A549 (cell line): ENCODE measurements at regions not wholly inside any gene's neighbourhood (a gene's known extent, or its start where the extent isn't known, plus 50 kb on each side); places are given as distances from the start of the nearest gene placed in this dataset.

Experiments used
- ATAC-seq, 2 experiments: fragments of 200-7000 bp in 1 of 2; fragments of >200 bp in 1 of 2; cut with Nextera tagmentation in 1 of 2; cut with Tn5 transposase in 1 of 2; 3 replicates each; pipeline versions ENCODE4 v1.8.0 to v1.9.1; 2018 to 2020; ENCODE audit warnings: mild to moderate bottlenecking in 1 of 2, moderate library complexity in 1 of 2
- CTCF ChIA-PET: fragments of 300-600 bp; sonication (Branson Sonifier 250); formaldehyde crosslinking; extraction: SDS; loops from one replicate; lab custom pipeline; 2021; ENCODE audit warnings: antibody characterized with exemption, inconsistent platforms; lab: Yijun Ruan, JAX
- POLR2A ChIA-PET: fragments of 350-600 bp; formaldehyde crosslinking; extraction: SDS; loops from one replicate; lab custom pipeline; 2021; ENCODE audit warnings: antibody characterized with exemption, inconsistent platforms; lab: Yijun Ruan, JAX
- DNase-seq, 2 experiments: peaks; one replicate each; pipeline versions ENCODE4 v3.0.0 to v3.0.0-alpha.2; 2011 to 2016; ENCODE audit warnings: low read depth in 1 of 2, low spot score in 1 of 2
- FAIRE-seq: peaks from 2 replicates; lab custom pipeline; 2011; peaks lifted over from hg19 to GRCh38; lab: Jason Lieb, UNC
- H3K27ac ChIP-seq, 2 experiments: fragments of >200 bp; sonication (Bioruptor Twin); formaldehyde crosslinking; 3 replicates each; pipeline ENCODE4 v1.5.1; 2016 to 2017
- H3K4me1 ChIP-seq: fragments of >200 bp; sonication (Bioruptor Twin); formaldehyde crosslinking; 3 replicates; pipeline ENCODE4 v1.6.1; 2016
- H3K4me2 ChIP-seq: fragments of >200 bp; sonication (Bioruptor Twin); formaldehyde crosslinking; 3 replicates; pipeline ENCODE4 v1.6.1; 2016
- H3K4me3 ChIP-seq: fragments of >200 bp; sonication (Bioruptor Twin); formaldehyde crosslinking; 3 replicates; pipeline ENCODE4 v1.5.1; 2016
- H3K9me3 ChIP-seq: fragments of >200 bp; sonication (Bioruptor Twin); formaldehyde crosslinking; 3 replicates; pipeline ENCODE4 v1.6.1; 2016
- CBX2 ChIP-seq: fragments of 200-600 bp; sonication (generic); IDR thresholded peaks from 2 replicates; pipeline ENCODE4 v1.6.1; 2016; ENCODE audit warnings: low read depth, mild to moderate bottlenecking, borderline replicate concordance
- EHF ChIP-seq: fragments of 250-450 bp; sonication (Bioruptor Pico); IDR thresholded peaks from 2 replicates; pipeline ENCODE4 v1.5.0; 2020; ENCODE audit warnings: mild to moderate bottlenecking
- EP300 ChIP-seq, 2 experiments: fragments of >200 bp; sonication (Bioruptor Twin); formaldehyde crosslinking; IDR thresholded peaks; 2 replicates in 1 of 2; 3 replicates in 1 of 2; pipeline ENCODE4 v1.6.1; 2016 to 2017
- FOSL2 ChIP-seq, 2 experiments: fragments of 450-650 bp in 1 of 2; fragments of >200 bp in 1 of 2; sonication (Bioruptor Twin) in 1 of 2; formaldehyde crosslinking; IDR thresholded peaks; 2 replicates each; pipeline versions ENCODE4 v1.5.0 to v1.6.1; 2016 to 2020; ENCODE audit warnings: mild to moderate bottlenecking in 1 of 2, moderate library complexity in 1 of 2
- FOXS1 ChIP-seq: fragments of 250-450 bp; sonication (Bioruptor Pico); IDR thresholded peaks from 2 replicates; pipeline ENCODE4 v1.5.0; 2020; ENCODE audit warnings: mild to moderate bottlenecking, moderate library complexity
- GATA3 ChIP-seq: IDR thresholded peaks from 2 replicates; pipeline ENCODE4 v1.6.1; 2012; ENCODE audit warnings: borderline replicate concordance
- HEYL ChIP-seq: fragments of 250-450 bp; sonication (Bioruptor Pico); IDR thresholded peaks from 2 replicates; pipeline ENCODE4 v1.8.0; 2021; ENCODE audit warnings: mild to moderate bottlenecking, moderate library complexity
- JUNB ChIP-seq: fragments of >200 bp; sonication (Bioruptor Twin); formaldehyde crosslinking; IDR thresholded peaks from 2 replicates; pipeline ENCODE4 v1.6.1; 2016
- KDM5A ChIP-seq: fragments of 200-600 bp; sonication (generic); IDR thresholded peaks from 2 replicates; pipeline ENCODE4 v1.6.1; 2016; ENCODE audit warnings: antibody characterized with exemption, mild to moderate bottlenecking
- MAFK ChIP-seq: fragments of 450-650 bp; IDR thresholded peaks from 2 replicates; pipeline ENCODE4 v1.6.1; 2014; ENCODE audit not compliant: partially characterized antibody
- MAZ ChIP-seq: fragments of 150-350 bp; IDR thresholded peaks from 2 replicates; pipeline ENCODE4 v1.6.1; 2014; ENCODE audit warnings: antibody characterized with exemption, low read depth, low read length, borderline replicate concordance
- MYC ChIP-seq: IDR thresholded peaks from 2 replicates; pipeline ENCODE4 v1.6.1; 2012; ENCODE audit warnings: mild to moderate bottlenecking, inconsistent platforms, low read length, improper control_type of control experiment, borderline replicate concordance
- NFE2L2 ChIP-seq: fragments of 150-350 bp; conservative IDR thresholded peaks from 2 replicates; pipeline ENCODE4 v1.6.1; 2014; ENCODE audit warnings: low read length
- NPAS2 ChIP-seq: fragments of 250-450 bp; sonication (Bioruptor Pico); IDR thresholded peaks from 2 replicates; pipeline ENCODE4 v1.8.0; 2022; ENCODE audit warnings: mild to moderate bottlenecking, moderate library complexity, borderline replicate concordance
- RAD21 ChIP-seq, 2 experiments: fragments of >200 bp in 1 of 2; sonication (Bioruptor Twin) in 1 of 2; formaldehyde crosslinking in 1 of 2; IDR thresholded peaks in 1 of 2; conservative IDR thresholded peaks in 1 of 2; 2 replicates in 1 of 2; 3 replicates in 1 of 2; pipeline ENCODE4 v1.6.1; 2012 to 2018; ENCODE audit warnings: inconsistent platforms in 1 of 2
- RCOR1 ChIP-seq: fragments of 150-350 bp; IDR thresholded peaks from 2 replicates; pipeline ENCODE4 v1.6.1; 2014; ENCODE audit warnings: antibody characterized with exemption, low read length, low read depth
- RFX5 ChIP-seq: fragments of 450-650 bp; IDR thresholded peaks from 2 replicates; pipeline ENCODE4 v1.7.1; 2014; ENCODE audit warnings: antibody characterized with exemption, mild to moderate bottlenecking, moderate library complexity
- SMC3 ChIP-seq: fragments of >200 bp; sonication (Bioruptor Twin); formaldehyde crosslinking; IDR thresholded peaks from 3 replicates; pipeline ENCODE4 v1.6.1; 2018; ENCODE audit warnings: inconsistent platforms
- TFCP2L1 ChIP-seq: fragments of 250-450 bp; sonication (Bioruptor Pico); IDR thresholded peaks from 2 replicates; pipeline ENCODE4 v1.5.0; 2021; ENCODE audit warnings: mild to moderate bottlenecking
- WGBS: methylation state at CpG from one replicate; pipeline ENCODE4 v1.1.6; 2017; ENCODE audit errors: missing lambda C conversion rate; 5-methylcytosine and 5-hydroxymethylcytosine counted together
- TF ChIP-seq, protein P1 (sequence below): fragments of 250-450 bp; sonication (Bioruptor Pico); IDR thresholded peaks from 2 replicates; pipeline ENCODE4 v1.5.0; 2021; ENCODE audit warnings: mild to moderate bottlenecking, moderate library complexity, borderline replicate concordance
- TF ChIP-seq, protein P2 (sequence below): fragments of >200 bp; sonication (Bioruptor Twin); formaldehyde crosslinking; IDR thresholded peaks from 3 replicates; pipeline ENCODE4 v1.6.1; 2016
- TF ChIP-seq, protein P3 (sequence below): IDR thresholded peaks from 2 replicates; pipeline ENCODE4 v1.6.1; 2012; ENCODE audit warnings: low read depth, borderline replicate concordance
- TF ChIP-seq, protein P4 (sequence below): fragments of >200 bp; sonication (Bioruptor Twin); formaldehyde crosslinking; IDR thresholded peaks from 3 replicates; pipeline ENCODE4 v1.5.1; 2016
- TF ChIP-seq, protein P5 (sequence below): fragments of 250-450 bp; sonication (Bioruptor Pico); IDR thresholded peaks from 2 replicates; pipeline ENCODE4 v1.5.0; 2020; ENCODE audit warnings: low read depth, mild to moderate bottlenecking, moderate library complexity
- TF ChIP-seq, protein P6 (sequence below): IDR thresholded peaks from 2 replicates; pipeline ENCODE4 v1.6.1; 2012
- TF ChIP-seq, protein P7 (sequence below): fragments of 200-600 bp; sonication (generic); IDR thresholded peaks from 2 replicates; pipeline ENCODE4 v1.6.1; 2016; ENCODE audit warnings: antibody characterized with exemption, mild to moderate bottlenecking, moderate library complexity

DNA sequence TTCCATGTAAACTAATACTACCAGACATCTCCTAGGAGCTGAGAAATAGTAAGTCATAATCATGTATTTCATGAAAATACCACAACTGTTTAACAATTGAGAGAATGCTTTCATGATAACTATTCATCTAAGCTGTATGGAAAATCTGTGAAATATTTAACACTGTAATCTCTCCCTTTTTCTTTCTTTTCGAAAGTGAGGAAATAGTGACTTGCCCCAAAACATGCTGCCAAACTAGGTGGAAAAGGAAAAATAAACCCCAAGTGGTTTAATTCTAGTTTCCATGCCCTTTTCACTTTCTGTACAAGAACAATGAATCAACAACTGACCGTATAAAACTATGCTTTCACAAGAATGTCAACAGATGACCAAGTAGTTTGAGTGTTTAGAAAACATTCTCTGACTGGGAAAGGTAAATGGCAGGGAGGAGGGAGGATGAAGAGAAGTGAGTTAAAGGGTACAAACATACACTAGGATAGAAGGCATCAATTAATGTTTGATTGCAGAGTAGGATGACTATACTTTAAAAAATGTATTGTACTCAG lies 147.5 kb upstream of the AVPR1A start:
- DNase-seq: peak in 1 of 2 experiments; percentile 22
- POLR2A ChIA-PET: no interaction called here
- TF ChIP-seq FOSL2 (IDR thresholded peaks at IDR 0.05) (no peak), FOSL2 (CRISPR knock-in tag; IDR thresholded peaks at IDR 0.05) (0 out of 2 replicates have a peak, but pooled peaks have one; percentile 23), RFX5 (no peak)
- TF ChIP-seq, all 56 proteins: peak for 1
- H3K4me1 ChIP-seq: peaks cover 27% of the 10 kb centered on the region; the same call in 2 of the 3 replicates
- peak overlapping the region; percentile 38 for H3K4me2 ChIP-seq
- no peak overlapping the region; a peak in 1 of 6 replicates for H3K27ac ChIP-seq
- 6% methylated on average over 2 of the region's 2 CpGs for WGBS
- CTCF ChIA-PET: interaction anchor here (0.7 to 1.0 kb wide), 2 partner anchors 10 to 147 kb away, joined by 3 to 4 read pairs; no protein-coding TSS in a partner anchor
- no peak overlapping the region for H3K4me3 ChIP-seq
- H3K9me3 ChIP-seq: no peaks in the 10 kb centered on the region
- ATAC-seq (no peak), FAIRE-seq (peak; percentile 54)

DNA sequence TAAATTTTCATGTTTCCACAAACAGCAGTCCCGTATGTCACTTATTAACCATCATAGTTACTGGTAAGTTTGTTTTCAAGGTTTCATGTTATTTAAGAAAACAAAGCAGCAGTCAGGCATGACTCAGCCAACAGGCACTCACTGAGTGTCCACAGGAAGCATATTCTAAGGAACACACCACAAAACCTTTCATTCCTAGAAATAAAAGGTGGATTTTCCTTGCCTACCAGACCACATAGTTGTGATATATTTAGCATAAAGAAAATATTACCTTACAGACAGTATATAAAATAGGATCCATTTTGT lies 143.3 kb upstream of the AVPR1A start:
- TF ChIP-seq GATA3 (peak; percentile 38; the same call in 1 of the 2 replicates), TFCP2L1 (CRISPR knock-in tag) (no peak), CBX2 (no peak), MYC (0 out of 2 replicates have a peak, but pooled peaks have one; percentile 31), MAZ (no peak), NFE2L2 (no peak), JUNB (peak; percentile 41; the same call in 1 of the 2 replicates), HEYL (CRISPR knock-in tag) (no peak), FOXS1 (CRISPR knock-in tag) (no peak), FOSL2 (IDR thresholded peaks at IDR 0.05) (peak; percentile 52; the same call in 1 of the 2 replicates), FOSL2 (CRISPR knock-in tag; IDR thresholded peaks at IDR 0.05) (peak; percentile 93), NPAS2 (CRISPR knock-in tag) (no peak), SMC3 (no peak), EP300 (IDR thresholded peaks at IDR 0.05) (no peak), EHF (no peak), KDM5A (no peak), RCOR1 (no peak), MAFK (peak; percentile 35), RAD21 (conservative IDR thresholded peaks at IDR 0.05 in 1 of 2, IDR thresholded peaks at IDR 0.05 in 1 of 2) (no peak)
- TF ChIP-seq, protein P1, sequence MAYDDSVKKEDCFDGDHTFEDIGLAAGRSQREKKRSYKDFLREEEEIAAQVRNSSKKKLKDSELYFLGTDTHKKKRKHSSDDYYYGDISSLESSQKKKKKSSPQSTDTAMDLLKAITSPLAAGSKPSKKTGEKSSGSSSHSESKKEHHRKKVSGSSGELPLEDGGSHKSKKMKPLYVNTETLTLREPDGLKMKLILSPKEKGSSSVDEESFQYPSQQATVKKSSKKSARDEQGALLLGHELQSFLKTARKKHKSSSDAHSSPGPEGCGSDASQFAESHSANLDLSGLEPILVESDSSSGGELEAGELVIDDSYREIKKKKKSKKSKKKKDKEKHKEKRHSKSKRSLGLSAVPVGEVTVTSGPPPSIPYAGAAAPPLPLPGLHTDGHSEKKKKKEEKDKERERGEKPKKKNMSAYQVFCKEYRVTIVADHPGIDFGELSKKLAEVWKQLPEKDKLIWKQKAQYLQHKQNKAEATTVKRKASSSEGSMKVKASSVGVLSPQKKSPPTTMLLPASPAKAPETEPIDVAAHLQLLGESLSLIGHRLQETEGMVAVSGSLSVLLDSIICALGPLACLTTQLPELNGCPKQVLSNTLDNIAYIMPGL: no peak
- TF ChIP-seq, protein P2, sequence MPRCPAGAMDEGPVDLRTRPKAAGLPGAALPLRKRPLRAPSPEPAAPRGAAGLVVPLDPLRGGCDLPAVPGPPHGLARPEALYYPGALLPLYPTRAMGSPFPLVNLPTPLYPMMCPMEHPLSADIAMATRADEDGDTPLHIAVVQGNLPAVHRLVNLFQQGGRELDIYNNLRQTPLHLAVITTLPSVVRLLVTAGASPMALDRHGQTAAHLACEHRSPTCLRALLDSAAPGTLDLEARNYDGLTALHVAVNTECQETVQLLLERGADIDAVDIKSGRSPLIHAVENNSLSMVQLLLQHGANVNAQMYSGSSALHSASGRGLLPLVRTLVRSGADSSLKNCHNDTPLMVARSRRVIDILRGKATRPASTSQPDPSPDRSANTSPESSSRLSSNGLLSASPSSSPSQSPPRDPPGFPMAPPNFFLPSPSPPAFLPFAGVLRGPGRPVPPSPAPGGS: no peak
- TF ChIP-seq, protein P3, sequence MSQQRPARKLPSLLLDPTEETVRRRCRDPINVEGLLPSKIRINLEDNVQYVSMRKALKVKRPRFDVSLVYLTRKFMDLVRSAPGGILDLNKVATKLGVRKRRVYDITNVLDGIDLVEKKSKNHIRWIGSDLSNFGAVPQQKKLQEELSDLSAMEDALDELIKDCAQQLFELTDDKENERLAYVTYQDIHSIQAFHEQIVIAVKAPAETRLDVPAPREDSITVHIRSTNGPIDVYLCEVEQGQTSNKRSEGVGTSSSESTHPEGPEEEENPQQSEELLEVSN: no peak
- TF ChIP-seq, protein P4, sequence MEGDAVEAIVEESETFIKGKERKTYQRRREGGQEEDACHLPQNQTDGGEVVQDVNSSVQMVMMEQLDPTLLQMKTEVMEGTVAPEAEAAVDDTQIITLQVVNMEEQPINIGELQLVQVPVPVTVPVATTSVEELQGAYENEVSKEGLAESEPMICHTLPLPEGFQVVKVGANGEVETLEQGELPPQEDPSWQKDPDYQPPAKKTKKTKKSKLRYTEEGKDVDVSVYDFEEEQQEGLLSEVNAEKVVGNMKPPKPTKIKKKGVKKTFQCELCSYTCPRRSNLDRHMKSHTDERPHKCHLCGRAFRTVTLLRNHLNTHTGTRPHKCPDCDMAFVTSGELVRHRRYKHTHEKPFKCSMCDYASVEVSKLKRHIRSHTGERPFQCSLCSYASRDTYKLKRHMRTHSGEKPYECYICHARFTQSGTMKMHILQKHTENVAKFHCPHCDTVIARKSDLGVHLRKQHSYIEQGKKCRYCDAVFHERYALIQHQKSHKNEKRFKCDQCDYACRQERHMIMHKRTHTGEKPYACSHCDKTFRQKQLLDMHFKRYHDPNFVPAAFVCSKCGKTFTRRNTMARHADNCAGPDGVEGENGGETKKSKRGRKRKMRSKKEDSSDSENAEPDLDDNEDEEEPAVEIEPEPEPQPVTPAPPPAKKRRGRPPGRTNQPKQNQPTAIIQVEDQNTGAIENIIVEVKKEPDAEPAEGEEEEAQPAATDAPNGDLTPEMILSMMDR: no peak
- TF ChIP-seq, protein P5, sequence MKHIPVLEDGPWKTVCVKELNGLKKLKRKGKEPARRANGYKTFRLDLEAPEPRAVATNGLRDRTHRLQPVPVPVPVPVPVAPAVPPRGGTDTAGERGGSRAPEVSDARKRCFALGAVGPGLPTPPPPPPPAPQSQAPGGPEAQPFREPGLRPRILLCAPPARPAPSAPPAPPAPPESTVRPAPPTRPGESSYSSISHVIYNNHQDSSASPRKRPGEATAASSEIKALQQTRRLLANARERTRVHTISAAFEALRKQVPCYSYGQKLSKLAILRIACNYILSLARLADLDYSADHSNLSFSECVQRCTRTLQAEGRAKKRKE (CRISPR knock-in tag): no peak
- TF ChIP-seq, protein P6, sequence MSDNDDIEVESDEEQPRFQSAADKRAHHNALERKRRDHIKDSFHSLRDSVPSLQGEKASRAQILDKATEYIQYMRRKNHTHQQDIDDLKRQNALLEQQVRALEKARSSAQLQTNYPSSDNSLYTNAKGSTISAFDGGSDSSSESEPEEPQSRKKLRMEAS: 0 out of 2 replicates have a peak, but pooled peaks have one; percentile 20
- TF ChIP-seq, protein P7, sequence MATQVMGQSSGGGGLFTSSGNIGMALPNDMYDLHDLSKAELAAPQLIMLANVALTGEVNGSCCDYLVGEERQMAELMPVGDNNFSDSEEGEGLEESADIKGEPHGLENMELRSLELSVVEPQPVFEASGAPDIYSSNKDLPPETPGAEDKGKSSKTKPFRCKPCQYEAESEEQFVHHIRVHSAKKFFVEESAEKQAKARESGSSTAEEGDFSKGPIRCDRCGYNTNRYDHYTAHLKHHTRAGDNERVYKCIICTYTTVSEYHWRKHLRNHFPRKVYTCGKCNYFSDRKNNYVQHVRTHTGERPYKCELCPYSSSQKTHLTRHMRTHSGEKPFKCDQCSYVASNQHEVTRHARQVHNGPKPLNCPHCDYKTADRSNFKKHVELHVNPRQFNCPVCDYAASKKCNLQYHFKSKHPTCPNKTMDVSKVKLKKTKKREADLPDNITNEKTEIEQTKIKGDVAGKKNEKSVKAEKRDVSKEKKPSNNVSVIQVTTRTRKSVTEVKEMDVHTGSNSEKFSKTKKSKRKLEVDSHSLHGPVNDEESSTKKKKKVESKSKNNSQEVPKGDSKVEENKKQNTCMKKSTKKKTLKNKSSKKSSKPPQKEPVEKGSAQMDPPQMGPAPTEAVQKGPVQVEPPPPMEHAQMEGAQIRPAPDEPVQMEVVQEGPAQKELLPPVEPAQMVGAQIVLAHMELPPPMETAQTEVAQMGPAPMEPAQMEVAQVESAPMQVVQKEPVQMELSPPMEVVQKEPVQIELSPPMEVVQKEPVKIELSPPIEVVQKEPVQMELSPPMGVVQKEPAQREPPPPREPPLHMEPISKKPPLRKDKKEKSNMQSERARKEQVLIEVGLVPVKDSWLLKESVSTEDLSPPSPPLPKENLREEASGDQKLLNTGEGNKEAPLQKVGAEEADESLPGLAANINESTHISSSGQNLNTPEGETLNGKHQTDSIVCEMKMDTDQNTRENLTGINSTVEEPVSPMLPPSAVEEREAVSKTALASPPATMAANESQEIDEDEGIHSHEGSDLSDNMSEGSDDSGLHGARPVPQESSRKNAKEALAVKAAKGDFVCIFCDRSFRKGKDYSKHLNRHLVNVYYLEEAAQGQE: no peak
- Histone ChIP-seq H3K9me3 (no peaks in the 10 kb centered on the region), H3K4me3 (no peak overlapping the region), H3K4me2 (peak overlapping the region; percentile 58), H3K27ac (peak overlapping the region; percentile 58 to 62; a peak in 5 of 6 replicates), H3K4me1 (peaks cover 32% of the 10 kb centered on the region; the same call in 2 of the 3 replicates)
- ChIA-PET POLR2A (no interaction called here), CTCF (no interaction called here)
- ATAC-seq (peak; percentile 98 to 99), FAIRE-seq (peak; percentile 94), DNase-seq (peak; percentile 70 to 89)
- WGBS: 2% methylated on average over 1 of the region's 1 CpG
